GM10847 (cell line): ENCODE measurements at regions not wholly inside any gene's neighbourhood (a gene's known extent, or its start where the extent isn't known, plus 50 kb on each side); places are given as distances from the start of the nearest gene placed in this dataset.

Experiments used
- POLR2A ChIP-seq: IDR thresholded peaks from 2 replicates; pipeline ENCODE4 v1.6.1; 2011; ENCODE audit not compliant: insufficient read length; ENCODE audit errors: extremely low read depth

DNA sequence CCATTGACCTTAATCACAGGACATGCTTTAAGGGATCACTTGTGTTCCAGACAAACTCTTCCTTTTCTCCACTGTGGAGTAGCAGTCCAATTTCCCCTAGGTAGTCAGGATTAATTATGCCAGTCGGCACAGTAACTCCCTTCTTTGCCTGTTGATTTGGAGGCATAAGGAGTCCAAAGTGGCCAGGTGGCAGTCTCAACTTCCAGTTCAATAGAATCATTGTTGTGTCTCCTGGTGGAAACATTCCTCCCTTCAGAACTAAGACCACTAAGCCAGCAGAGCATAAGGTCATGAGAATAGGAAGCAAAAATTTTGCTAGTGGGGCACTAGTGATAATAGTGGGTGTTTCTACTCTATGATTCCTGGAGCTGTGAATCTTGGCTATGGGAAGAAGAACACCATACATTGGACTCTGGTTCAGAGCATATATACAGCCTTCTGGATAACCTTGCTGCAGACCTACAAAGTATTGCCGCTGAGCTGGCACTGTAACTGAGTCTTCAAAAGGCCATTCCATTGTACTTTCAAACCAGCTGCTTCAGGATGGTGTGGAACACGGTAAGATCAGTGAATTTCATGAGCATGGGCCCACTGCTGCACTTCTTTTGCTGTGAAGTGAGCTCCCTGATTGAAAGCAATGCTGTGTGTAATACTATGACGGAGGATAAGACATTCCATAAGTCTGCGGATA is 147.3 kb upstream of the MAX start:
- TF ChIP-seq POLR2A: no peak

DNA sequence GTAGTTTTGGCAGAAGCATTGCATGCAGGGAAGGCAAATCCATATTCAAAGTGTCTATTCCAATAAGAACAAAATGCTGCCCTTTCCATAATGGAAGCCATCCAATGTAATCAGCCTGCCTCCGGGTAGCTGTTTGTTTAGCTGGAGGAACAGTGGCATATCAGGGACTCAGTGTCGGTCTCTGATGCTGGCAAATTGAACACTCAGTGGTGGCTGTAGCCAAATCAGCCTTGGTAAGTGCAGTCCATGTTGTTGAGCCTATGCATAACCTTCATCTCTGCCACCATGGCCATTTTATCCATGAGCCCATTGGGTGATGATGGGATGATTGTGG is 147.8 kb upstream of the MAX start:
- no peak for TF ChIP-seq POLR2A

DNA sequence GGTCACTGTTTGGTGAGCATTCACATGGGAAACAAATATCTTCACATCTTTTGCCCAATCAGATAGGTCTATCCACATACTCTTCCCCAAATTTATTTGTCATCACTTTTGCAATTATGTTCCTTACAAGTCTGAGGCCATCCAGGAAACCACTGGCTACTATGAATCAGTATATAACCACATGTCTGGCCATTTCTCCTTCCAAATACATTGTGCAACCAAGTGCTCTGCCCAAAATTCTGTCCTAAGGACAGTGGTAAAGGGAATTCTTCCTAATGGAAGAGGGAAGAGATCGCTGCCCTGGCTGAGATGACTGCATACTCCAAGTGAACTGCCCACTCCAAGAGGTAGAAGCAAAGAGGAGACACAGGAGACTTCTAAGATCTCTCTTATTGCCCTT is 148.9 kb upstream of the MAX start:
- TF ChIP-seq POLR2A: no peak

DNA sequence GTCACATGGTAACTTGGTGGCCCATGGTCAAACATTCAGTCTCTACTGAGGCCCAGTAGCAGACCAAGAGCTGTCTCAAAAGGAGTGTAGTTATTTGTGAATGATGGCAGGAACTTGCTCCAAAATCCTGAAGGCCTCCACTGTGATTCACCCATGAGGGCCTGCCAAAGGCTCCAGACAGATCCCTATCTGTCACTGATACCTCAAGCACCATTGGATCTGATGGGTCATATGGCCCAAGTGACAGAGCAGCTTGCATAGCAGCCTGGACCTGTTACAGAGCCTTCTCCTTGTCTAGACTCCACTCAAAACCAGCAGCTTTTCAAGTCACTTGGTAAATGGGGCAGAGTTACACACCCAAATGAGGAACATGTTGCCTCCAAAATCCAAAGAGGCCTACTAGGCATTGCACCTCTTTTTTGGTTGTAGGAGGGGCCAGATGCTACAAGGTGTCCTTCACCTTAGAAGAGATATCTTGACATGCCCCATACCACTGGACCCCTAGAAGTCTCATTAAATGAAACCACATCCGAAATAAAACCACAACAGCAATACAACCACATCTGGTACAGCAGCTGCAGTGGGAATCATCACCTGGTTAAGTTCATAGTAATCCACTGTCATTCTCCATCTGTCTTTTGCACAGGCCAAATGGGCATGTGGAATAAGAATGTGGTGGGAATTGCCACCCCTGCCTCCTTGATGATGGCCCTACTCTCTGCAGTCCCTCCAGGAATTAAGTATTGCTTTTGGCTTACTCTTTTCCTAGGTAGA is 150.4 kb upstream of the MAX start:
- no peak for TF ChIP-seq POLR2A

DNA sequence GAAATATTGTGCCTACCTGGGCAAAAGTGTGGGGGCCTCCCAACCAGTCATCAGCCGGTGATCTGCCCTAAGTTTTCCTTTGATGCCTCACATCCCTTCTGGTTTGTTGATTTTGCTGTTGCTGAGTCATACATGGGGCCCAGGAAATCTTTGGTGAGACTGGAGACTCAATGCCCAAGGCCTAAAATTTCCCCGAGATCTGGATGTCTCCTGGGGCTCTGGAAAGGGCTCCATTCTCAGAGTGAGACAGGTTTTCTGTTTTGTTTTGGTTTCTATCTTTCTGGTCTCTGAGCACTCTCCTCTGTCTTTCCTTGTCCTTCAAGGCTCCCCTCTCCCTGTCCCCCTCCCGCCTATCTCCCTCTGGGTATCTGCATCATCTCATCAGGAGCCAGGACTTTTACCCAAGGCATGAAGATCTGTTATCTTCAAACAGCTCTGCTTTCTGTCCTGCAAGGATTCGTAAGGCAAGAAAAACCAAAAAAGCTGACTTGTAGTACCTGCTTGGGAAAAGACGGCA is 152.8 kb upstream of the MAX start:
- TF ChIP-seq POLR2A: no peak

DNA sequence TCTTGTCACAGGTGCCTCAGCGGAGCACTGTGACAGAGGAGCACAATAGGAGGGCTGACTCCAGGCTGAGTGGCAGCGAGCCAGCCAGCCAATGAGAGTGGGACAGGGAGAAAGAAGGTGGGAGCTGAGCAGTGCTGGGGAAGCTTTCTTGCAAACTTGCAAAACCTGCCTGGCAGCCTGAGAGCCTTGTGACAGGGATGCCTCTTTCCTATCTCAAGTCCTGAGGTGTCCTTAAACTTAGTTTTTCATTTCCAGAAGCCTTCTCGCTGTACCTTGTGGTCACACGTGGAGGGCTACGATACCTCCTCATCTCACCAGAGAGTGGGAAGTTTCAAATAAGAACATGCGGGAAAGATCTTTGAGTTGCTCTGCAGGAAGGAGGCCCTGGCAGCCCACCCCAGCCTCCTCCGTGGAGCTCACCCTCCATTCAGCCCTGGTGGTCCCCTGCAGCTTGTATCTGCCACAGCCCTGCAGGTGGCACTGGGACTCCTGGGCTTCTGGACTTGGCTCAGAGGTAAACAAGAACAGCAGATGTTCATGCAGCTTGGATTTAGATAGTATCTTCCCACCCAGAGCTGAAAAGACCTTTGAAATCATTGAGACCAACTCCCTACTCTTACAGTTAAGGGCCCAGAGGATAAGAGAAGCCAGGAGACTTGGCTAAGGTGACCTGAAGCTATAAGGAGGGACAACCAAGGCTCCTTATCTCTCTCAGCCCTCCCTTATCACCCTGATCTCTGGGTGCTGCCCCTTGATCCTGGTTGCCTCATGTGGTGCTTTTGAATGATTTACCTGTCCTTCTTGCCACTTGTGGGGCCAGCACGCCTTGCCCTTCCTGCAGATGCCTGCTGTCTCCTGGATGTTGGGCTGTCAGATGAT is 153.5 kb upstream of the MAX start:
- TF ChIP-seq POLR2A: no peak

DNA sequence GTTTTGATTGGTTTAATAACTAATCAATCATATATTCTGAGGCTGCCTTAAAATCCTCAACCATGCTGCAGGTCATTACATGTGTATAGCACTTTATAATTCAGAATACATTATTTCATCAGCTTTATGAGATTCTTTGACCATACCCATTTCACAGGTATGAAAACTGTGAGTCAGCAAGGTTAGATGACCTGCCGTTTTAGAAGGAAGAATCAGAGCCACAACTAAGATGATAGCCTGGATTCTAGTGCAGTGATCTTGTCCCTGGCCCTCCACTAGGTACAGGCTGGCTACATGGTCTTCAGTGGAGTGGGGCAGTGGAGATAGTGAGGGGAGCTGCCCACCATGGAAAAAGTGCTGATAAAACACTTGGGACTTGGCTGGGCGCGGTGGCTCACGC is 154.4 kb upstream of the MAX start:
- TF ChIP-seq POLR2A: no peak

DNA sequence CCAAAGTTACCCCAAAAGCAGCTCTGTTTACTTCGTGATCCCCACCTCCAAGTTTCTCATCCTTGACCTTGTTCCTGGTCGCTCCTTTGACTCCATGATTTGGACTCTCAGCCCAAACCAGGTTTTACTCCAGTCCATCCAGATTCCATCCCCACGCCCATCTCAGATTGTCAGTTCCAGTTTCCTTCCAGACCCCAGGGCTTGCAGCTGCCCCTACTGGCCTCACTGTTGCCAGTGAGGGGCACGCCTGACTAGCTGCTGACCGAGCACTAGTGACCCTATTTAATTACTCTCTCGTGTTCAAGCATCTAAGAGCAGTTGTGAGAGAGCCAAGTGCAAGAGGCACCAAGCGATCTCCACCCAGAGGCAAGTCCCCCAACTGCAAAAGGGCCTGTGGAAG is 155.1 kb upstream of the FUT8 start:
- no peak for TF ChIP-seq POLR2A

DNA sequence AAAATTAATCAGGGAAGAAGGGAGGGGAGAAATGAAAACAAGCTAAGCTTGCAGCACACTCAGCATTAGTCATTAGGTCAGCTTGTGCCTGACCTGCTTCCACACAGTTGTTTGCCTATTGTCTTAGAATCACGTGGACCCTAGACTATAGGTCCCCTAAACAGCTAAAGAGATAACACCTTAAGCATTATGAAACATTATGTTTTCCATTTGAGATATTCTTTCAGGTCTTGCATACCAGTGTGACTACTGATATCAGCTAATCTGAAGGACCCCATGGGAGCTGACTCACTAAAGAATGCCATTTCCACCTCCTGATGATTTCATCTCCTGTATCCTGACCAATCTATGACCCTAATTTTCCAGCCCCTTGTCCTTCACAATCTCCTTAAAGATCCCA is 154.1 kb upstream of the FUT8 start:
- TF ChIP-seq POLR2A: no peak

DNA sequence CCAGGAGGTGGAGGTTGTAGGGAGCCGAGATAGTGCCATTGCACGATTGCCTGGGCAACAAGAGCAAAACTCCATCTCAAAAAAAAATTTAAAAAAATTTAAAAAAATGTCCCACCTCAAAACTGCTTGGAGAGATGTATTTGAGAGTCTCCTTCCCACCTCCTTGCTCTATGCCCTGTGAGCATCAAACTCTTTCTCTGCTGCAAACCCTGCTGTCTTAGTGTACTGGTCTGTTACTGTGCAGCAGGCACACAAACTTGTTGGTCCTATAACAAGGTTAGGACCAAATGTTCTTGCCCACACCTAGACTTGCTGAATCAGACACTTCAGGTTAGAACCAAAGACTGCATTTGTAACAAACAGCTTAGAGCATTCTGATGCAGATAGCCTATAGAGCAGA is 153.5 kb upstream of the FUT8 start:
- TF ChIP-seq POLR2A: no peak

DNA sequence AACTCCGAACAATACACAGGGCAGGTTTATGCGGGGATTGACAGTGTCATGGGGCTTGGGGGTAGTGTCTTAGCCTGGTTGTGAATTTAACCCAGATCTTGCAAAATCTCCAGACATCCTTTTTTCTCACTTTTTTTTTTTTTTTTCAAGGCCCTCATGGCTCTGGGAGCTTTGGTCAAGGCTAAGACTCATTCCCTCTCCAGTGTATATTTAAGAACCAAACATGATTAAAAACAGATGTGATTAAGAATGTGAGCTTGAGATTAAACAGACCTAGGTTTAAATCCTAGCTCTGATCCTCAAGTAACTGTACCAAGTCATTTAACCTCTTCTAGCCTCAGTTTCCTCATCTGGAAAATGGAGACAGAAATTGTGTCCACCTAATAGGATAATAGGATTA is 151.7 kb upstream of the FUT8 start:
- TF ChIP-seq POLR2A: no peak

DNA sequence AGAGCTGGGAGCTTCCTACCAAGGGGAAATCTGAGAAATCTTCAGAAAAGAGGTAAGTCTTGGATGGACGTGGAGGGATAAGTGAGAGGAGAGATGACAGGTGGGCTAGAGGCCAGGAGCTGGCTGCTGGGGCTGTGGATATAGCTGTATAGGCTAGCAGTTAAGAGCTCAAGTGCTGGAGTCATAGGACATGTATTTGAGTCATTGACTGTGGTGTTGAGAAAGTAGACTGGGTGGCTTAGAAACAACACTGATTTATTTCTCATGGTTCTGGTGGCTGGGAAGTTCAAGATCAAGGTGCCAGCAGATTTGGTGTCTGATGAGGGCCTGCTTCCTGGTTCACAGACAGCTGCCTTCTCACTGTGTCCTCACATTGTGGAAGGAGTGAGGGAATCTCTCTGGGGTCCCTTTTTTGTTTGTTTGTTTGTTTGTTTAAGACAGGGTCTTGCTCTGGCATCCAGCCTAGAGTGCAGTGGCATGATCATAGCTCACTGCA is 151.1 kb upstream of the FUT8 start:
- TF ChIP-seq POLR2A: no peak

DNA sequence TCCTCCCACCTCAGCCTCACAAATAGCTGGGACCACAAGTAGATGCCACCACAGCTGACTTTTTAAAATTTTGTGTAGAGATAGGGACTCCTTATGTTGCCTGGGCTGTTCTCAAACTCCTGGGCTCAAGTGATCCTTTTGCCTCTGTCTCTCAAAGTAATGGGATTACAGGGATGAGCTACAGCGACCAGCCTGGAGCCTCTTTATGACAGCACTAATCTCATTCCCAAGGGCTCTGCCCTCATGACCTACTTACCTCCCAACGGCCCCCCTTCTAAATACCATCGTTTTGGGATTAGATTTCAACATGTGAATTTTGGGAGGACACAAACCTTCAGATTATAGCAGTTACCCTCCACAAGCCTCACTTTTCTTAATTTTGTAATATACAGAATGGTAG is 150.6 kb upstream of the FUT8 start:
- no peak for TF ChIP-seq POLR2A

DNA sequence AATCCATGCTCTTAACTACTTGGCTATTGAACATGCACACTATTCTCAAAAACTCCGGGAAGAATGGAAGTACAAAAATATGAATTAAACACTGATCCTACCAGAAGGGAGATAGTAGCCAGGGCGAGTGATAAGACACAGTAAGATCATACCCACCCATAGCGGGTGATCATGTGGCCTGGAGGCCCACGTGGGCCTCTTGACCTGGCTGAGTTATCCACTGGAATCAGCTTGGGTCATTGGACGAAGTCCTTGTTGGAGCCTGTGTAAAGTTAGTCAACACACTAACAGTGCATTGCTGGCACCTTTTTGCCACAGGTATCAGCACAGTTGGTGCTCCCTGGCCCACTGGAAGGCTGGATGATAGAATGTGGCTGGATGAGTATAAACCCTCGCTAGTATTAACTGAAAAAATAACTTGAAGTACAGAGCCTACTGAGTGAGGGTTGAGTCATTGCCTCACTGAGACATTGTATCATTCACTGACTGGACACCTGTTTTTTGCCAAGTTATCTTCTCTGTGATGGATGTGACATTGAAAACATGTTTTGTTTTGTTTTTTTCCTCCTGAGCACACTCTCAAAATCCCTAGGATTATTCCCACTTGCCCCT is 149.2 kb upstream of the FUT8 start:
- TF ChIP-seq POLR2A: no peak

DNA sequence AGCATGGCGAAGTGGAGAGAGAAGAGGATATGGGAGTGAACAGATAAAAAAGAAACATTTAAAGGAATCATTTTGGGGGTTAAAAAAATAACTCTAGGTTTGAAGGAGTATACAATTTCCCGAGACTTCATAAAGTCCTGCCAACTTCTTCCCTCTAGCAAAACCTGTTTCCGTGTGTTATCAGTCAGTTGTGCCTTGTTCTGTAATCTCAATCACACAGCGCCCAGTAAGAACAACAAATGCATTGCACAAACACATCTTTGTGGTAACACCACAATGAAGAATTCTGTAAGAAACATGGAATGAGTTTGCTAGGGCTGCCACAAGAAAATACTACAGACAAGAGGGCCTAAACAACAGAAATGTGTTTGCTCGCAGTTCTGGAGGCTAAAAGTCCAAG is 144.7 kb upstream of the FUT8 start:
- TF ChIP-seq POLR2A: no peak
